Stimulated activated naive CD8-positive, alpha-beta T cell treated with anti-CD3 and anti-CD28 coated beads, Interleukin-15, Interleukin-2, amounts not matched to agents 100 U/mL and 50 U/mL, for 24 hours (primary cell): ENCODE measurements at regions not wholly inside any gene's neighbourhood (a gene's known extent, or its start where the extent isn't known, plus 50 kb on each side); places are given as distances from the start of the nearest gene placed in this dataset.

Source experiments
- ATAC-seq: fragments of 150-1000 bp; cut with Tn5 transposase; one replicate; pipeline ENCODE4 v1.10.0; 2021
- DNase-seq: peaks from one replicate; pipeline ENCODE4 v3.0.0; 2021

DNA sequence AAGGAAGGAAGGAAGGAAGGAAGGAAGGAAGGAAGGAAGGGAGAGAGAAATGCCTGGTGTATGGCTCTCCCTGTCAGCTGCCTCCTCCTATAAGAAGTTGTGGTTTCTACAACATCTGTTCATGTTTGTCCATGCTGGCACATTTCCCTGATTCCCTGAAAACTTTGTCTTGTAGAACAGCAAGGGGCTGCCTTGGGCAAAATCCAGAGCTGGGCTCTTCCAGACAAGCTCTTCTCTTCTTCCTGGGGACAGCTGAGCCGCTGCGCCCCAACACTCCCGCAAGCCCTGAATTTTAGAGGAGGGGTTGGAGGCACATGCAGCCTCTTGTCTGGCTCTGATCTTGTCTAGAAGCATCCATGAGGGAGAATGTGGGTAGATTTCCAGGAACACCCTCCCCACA, 282.0 kb upstream of the ADARB2 start:
- ATAC-seq = no peak
- no peak for DNase-seq

DNA sequence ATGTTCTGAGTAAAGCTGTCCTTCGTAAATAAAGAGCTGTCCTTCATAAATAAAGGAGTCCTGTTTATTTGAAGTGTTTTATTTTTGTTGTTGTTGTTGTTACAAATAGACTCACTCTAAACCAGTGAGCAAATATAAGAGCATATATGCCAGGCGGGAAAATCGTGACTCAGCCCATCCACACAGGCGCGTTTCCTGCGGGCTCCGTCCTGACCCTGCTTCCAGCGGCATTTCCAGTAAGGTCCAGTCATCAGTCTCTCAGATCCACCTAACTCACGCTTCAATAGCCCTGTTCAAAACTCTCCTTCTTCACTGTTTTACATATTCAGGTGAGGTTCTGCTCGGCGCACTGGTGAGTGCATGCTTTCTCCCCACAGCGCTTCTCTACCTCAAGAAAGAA, 277.2 kb upstream of the ADARB2 start:
- no peak for ATAC-seq

GRCh38 chr10:2012209-2012608, 274.9 kb upstream of the ADARB2 start:
- DNase-seq = no peak
- no peak for ATAC-seq

More for the DNA sequence above, 277.2 kb upstream of the ADARB2 start:
- no peak for DNase-seq

DNA sequence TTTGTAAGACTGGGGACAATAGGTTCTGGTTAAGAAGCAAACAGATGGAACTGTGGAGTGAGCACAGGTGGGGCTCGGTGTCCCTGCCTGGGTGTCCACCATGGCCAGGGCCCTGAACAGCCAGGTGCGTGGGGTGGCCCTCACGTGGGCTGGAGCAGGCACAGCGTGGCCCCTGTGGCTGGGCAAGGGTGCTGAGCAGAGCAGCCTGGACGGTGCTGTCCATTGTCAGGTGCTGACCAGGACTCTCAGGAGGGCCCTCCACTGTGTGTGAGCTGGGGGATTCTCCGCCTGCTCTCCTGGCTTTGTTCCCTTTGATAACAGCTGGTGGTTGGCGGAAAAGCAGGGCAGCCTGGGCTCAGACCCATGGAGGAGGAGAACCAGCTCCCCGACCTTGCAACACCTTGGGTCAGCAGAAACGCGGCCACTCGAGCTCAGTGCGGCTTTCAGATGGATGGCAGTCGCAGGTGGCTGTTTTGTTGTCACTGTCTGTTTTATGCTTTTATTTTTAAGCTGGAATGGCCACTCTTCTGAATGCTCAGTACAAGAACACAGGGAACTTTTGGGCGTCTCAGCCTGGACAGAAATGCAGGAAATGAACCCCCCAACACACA, 273.9 kb upstream of the ADARB2 start:
- ATAC-seq = peak; percentile 28
- DNase-seq = no peak

DNA sequence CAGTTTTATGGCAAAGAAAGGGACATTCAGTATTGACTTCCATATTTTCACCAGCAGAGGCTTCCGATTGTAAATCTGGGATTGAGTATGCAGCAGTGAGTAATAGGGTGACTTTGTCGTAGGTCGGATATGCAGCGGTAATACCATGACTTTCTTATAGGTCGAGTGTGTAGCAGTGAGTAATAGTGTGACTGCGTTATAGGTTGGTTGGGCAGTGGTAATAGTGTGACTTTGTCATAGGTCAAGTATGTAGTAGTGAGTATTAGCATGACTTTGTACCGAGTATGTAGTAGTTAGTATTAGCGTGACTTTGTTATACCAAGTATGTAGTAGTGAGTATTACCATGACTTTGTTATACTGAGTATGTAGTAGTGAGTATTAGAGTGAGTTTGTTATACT, 268.2 kb upstream of the ADARB2 start:
- ATAC-seq = peak; percentile 69
- no peak for DNase-seq

DNA sequence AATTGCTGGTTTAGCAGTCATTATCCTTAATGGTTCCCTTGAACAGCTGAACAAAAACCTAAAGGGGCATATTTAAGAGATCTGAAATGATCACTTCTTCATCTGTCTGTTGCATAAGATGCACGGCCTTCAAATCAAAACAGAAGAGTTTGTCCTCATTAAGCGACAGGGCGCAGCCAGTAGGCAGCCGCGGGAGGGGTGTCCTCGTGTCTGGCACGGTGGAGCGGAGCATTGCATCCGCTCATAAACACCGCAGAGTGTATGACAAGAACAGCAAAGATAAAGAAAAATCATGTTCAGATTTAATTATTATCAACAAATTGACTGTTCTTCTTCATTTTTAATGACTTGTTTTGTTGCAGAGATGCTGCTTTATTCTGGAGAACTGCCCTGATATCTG, 255.6 kb upstream of the ADARB2 start:
- no peak for ATAC-seq
- DNase-seq = no peak

GRCh38 chr10:1989090-1989489, 251.8 kb upstream of the ADARB2 start:
- no peak for ATAC-seq
- DNase-seq = no peak

- DNase-seq (no peak), ATAC-seq (no peak)
These were observed 244.7 kb upstream of the ADARB2 start for GRCh38 chr10:1981976-1982375.

GRCh38 chr10:1980459-1980858, 243.1 kb upstream of the ADARB2 start:
- ATAC-seq (no peak), DNase-seq (no peak)

GRCh38 chr10:1978584-1978983, 241.3 kb upstream of the ADARB2 start:
- no peak for ATAC-seq

DNA sequence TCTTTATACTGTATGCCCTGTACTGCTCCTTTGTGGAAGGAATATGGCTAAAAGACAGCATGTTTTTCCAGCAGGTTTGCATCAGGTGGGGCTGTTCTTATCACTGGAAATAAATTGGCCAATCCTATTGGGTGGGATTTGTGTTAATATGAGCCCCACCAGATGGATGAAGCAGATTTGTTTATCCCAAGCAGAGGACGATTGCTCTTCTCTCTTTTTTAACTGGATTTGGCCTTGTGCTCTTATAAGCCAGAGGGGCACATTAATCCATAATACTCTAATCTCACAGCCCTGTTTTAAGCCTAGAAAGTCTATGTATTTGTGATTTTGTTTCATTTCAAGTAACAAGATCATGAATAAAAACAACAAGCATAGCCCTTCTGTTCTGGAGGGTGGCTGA, 240.1 kb upstream of the ADARB2 start:
- ATAC-seq (no peak), DNase-seq (no peak)

More at GRCh38 chr10:1978584-1978983, 241.3 kb upstream of the ADARB2 start:
- no peak for DNase-seq

- DNase-seq = no peak
- ATAC-seq = no peak
These were observed 235.1 kb upstream of the ADARB2 start for GRCh38 chr10:1972406-1972805.

- DNase-seq (no peak), ATAC-seq (no peak)
These were observed 231.1 kb upstream of the ADARB2 start for GRCh38 chr10:1968257-1969033.

- no peak for DNase-seq
- no peak for ATAC-seq
These were observed 229.5 kb upstream of the ADARB2 start for GRCh38 chr10:1966712-1967376.

- no peak for DNase-seq
- ATAC-seq = no peak
These were observed 227.2 kb upstream of the ADARB2 start for GRCh38 chr10:1964476-1964875.

DNA sequence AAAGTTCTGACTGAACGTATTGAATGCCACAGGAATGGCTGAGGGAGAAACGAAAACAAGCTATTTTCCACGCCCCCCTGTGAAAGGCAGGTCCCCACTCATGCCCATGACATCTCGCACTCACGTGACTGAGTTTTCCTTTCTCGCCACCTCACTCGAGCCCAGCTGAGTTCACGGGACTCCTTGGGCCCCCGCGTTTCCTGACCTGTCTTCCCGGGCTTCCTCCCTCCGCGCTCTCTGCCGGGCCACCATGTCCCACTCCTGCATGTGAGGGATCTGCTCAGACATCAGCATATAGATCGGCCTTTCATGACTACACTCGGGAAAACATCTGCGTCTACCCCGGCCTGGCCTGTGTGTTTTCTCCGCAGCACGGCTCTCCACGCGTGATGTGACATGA, 226.0 kb upstream of the ADARB2 start:
- ATAC-seq (no peak), DNase-seq (no peak)

- no peak for DNase-seq
- ATAC-seq = no peak
These were observed 224.7 kb upstream of the ADARB2 start for GRCh38 chr10:1961989-1962388.

DNA sequence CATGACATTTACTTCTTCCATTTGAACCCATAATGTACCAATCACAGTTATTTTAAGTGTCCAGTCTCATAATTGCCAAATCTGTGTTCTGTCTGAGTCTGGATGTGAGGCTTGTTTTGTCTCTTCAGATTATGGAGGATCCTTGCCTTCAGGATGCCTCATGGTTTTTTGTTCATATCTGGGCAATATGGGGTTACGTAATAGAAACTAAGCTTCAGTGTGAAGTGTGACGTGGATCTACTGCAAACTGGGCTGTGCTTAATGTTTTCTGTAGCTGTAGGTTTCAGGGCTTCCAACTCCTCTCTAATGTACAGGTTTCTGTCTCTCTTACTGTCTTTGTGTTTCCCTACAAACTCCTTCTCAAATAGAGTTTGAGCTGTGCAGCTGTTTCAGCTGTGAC, 223.7 kb upstream of the ADARB2 start:
- ATAC-seq (no peak), DNase-seq (no peak)

DNA sequence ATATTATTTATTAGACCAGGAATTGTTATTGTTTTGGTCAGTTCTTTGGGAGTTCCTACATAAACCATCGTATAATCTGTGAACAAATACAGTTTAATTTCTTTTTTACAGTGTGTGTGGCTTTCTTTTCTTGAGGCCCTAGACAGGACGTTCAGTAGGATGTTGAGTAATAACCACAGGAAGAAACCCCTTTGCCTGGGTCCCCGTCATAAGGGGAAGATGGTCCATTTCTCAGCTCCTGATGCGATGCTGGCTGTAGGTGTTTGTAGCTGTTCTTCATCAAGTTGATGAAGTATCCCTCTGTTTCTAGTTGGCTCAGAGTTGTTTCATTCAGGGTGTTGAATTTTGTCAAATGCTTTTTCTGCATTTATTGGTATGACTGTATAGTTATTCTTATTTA, 219.7 kb upstream of the ADARB2 start:
- ATAC-seq (peak; percentile 85), DNase-seq (no peak)

DNA sequence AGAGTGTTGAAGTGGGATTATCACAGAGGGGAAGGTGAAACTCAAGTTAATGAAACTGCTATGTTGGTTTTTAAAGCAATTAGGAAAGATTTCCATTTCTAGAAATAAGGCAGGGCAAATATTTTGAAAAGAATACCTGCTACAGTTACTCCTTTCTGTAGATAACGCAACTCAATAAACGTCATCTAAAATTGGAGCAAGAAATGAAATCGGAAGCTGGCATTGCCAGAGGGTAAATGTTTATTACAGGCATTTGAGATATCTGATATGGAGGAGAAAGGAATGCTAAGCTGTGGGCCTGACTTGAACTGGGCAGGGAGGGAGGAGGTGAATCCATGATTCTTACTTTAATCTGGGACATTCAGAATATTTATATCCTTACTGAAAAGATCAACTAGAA, 217.0 kb upstream of the ADARB2 start:
- DNase-seq = no peak

GRCh38 chr10:1952126-1953095, 215.1 kb upstream of the ADARB2 start:
- ATAC-seq = no peak
- DNase-seq = no peak

More for the DNA sequence above, 217.0 kb upstream of the ADARB2 start:
- ATAC-seq = no peak

GRCh38 chr10:1950803-1951495, 213.6 kb upstream of the ADARB2 start:
- ATAC-seq (no peak), DNase-seq (no peak)
